Panc1 (cell line): ENCODE measurements at regions not wholly inside any gene's neighbourhood (a gene's known extent, or its start where the extent isn't known, plus 50 kb on each side); places are given as distances from the start of the nearest gene placed in this dataset.

Experiments used
- CTCF ChIP-seq: fragments of 450-650 bp; IDR thresholded peaks from 2 replicates; pipeline ENCODE4 v1.5.1; 2017; ENCODE audit warnings: mild to moderate bottlenecking
- POLR2AphosphoS5 ChIP-seq: IDR thresholded peaks from 2 replicates; pipeline ENCODE4 v1.6.1; 2012; ENCODE audit warnings: mild to moderate bottlenecking, low read depth, low read length, moderate library complexity
- TCF7L2 ChIP-seq: IDR thresholded peaks from 2 replicates; pipeline ENCODE4 v1.6.1; 2011; ENCODE audit warnings: mild to moderate bottlenecking, low read depth, low read length, inconsistent platforms

GRCh38 chr1:219081943-219082925 is 91.4 kb upstream of the LYPLAL1 start:
- TF ChIP-seq TCF7L2 (no peak), POLR2AphosphoS5 (no peak), CTCF (no peak)
